ENCODE measurements at regions not wholly inside any gene's neighbourhood (a gene's known extent, or its start where the extent isn't known, plus 50 kb on each side); places are given as distances from the start of the nearest gene placed in this dataset.
A peak's percentile ranks its signal among the peaks of the same experiment; 100 is the strongest.

DNA sequence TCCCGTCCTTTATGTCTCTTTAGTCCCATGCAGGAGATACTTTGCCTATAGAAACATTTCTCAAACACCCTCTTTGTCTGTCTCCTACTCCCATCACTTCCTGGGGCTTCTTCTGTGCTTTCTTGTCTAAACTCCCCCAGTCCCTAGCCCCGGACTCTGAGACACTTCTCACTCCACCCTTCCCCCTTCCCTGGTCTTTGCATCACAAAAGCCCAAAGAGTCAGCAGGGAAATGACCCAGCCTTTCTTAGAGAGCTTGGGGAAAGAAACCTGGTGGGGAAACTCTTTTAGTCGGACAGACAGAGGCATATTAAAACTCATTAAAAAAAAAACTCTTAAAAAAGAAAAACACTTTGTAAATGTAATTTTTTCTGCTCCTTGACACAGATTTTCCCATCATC is 211.2 kb downstream of the TJP1 start:
- no peak for DNase-seq

DNA sequence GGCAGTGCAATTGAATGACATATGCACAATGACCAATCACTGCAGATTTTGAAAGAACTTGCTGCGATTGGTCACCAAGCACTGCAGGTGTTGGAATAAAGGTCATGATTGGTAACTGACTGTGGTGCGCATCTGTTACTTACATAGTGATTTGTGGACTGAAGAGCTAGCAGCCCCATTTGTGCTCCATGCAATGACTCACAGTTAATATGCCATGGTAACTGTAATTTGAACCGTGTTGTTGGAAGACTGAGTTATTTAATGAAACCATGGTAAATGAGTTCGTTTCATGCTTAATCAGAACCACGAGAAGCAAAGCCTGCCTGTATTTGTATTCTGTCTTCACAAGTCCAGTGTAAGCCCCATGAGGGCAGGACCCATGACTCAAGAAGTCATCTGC is 220.5 kb downstream of the TJP1 start:
- no peak for DNase-seq

DNA sequence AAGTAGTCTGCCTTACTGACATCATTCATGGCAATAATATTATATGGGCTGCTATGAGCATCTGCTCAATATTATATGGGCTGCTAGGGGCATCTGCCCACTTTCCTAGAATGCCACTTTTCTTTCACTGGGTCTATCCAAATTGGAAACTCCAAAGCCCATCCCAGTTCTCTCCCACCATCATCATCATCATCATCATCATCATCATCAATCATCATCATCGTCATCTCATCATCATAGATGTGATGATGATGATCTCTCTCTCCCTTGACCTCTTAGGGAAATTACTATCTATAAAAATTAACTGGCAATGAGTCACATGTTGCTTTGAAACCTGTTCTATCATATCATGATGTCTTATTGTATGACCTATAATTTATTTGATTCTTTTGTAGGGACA is 222.0 kb downstream of the TJP1 start:
- no peak for DNase-seq

DNA sequence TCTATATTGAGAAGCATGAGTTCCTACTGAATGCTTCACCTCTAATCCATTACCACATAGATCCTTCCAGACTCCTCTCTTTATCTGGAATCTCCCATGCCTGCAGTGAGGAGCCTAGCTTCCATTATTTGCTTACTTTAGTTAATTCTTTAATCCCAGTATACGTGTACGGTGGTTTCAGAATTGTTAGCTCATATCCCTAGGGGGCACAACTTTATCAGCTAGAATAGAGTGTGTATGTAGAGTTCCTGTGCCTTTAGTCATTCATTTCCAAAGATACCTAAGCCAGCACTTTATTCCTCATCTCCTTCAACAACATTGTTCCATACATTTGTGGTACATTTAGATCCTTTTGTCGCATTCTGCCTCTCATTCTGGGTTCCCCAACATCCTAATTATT is 226.0 kb downstream of the TJP1 start:
- no peak for DNase-seq

DNA sequence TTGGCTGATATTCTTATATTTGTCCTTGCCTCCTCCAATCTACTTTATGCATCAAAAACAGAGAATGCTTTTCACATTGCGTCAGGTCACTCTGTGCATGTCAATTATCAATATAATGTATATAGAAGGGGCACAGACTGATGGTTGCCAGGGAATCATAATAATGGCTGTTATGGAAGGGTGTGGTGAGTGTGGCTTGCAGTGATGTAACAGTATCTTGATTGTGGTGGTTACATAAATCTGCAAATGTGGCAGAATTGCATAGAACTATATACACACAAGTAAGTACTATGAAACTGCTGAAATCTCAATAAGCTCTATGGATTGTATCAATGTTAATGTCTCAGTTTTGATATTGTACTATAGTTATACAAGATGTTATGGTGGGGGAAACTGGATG is 228.6 kb downstream of the TJP1 start:
- DNase-seq: no peak

DNA sequence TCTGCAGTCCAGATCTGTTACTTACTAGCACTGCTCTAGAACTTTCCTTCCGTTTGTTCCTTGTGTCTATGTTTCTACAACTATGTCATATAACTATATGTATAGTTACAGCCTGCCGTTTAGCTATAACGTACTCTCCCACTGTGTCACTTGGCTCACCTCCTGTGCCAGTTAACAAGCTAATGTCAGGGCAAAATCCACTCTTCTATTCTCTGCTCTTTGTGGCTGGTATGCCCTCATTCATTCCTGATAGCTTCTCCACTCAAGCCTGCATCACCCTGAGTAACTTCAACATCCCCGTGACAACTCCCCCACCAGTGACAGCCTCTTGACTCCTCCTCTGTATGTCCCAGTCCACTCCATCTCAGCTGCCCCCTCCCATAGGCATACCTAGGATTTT is 229.2 kb downstream of the TJP1 start:
- DNase-seq: no peak

DNA sequence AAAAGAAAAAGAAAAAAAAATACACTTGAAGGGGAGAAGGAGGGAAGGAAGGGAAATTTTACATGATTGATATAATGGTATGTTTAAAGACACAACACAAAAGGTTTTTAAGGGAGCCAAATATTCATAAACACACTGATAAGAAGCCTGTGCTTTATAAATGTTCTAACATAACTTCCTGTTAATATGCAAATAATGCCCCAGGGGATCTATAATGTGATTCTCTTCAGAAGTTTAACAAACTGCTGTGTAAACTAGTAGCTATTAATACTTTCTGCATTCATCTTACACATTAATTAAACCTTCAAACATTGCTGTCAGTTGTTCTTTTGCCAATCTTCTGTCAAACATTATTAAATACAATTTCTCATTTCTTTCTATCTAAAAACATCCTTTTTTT is 231.6 kb downstream of the TJP1 start:
- no peak for DNase-seq

DNA sequence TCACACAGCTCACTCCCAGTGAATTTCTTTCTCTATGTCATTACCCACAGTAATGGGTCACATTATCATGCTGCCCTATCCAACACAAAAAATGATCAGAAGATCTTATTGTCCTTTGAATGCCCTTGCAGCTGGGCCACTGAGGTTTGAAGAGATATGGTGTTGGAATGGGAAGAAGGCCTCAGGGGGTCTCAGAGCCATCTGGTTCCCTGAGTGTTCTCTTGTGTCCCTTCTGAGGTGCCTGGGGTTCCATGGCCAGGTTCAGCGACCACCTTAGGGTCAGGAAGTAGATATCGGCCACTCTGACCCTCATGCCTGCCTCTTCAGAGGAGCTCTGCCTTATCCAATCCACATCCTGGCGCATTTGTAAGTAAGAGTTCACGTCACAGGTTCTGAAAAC is 232.3 kb downstream of the TJP1 start:
- no peak for DNase-seq

DNA sequence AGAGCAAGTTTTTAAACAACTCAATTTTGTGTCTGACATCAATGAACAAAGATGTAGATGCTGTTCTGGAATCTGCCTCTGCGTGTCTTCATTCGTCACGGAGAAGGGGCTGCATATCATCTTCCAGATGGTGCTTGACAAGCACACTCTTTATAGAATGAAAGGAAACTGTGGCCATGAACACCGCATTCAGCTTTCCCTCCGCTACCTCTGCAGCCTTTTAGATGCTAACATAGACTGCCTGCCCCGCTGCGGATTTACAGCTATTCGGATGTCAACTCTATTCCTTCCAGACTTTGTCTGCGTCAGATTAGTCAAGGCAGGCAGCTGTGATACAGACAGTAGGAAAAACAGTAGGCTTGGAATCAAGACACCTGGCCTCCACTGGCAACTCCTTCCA is 232.9 kb downstream of the TJP1 start:
- no peak for DNase-seq

DNA sequence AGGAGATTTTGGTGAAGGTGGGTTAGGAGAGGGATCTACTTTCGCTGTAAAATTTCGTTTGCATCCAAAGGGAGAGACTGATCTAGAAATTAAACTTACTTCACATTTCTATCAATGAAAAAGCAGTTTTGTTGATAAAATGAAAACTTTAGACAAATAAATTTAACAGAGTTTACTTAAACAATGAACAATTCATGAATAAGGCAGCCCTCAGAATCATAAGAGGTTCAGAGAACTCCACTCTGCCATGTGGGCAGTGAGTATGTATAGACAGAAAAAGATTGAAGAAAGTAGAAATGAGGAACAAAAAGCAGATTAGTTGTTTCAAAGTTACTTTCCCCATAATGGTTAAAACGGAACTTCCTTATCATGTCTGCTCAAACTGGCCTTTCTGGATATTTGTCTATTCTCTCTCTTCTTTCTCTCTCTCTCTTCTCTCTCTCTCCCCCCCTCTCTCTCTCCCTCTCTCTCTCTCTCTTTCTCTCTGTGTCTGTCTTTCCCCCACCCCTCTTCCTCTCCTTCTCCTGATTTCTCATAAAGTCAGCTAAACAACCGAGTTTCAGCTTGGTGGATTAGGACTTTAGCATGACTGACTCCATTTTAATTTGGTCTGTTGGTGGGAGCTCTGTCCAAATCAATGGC is 248.9 kb downstream of the TJP1 start:
- DNase-seq: no peak

DNA sequence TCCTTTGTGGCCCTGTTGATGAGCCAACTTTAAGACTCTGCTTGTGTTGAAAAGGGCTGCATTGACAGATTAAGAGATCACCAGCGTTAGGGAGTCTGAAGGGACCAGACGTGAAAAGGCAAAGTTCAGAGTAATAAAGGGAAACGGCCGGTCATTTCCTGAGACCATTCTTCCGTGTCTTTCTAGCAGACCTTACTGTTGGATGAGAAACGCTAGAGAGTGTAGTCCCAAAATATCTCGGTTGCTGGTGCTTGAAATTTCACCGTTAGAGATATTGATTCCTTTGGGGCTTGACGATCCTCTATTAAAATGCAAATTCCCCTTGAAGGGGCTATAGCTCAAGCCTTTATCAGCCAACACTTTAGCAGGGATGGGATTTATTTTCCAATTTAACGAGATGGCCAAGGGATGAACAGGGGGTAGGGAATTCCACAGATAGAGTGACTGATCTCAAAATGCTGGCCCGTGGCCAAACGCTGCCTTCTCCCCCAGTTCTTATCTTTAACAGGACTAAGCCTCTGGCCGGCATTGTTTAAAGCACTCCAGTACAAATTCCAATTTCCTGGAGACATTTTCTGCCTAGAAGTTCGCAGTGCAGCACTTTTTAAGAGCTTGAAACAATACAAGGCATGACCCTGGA is 250.4 kb downstream of the TJP1 start:
- DNase-seq: no peak

DNA sequence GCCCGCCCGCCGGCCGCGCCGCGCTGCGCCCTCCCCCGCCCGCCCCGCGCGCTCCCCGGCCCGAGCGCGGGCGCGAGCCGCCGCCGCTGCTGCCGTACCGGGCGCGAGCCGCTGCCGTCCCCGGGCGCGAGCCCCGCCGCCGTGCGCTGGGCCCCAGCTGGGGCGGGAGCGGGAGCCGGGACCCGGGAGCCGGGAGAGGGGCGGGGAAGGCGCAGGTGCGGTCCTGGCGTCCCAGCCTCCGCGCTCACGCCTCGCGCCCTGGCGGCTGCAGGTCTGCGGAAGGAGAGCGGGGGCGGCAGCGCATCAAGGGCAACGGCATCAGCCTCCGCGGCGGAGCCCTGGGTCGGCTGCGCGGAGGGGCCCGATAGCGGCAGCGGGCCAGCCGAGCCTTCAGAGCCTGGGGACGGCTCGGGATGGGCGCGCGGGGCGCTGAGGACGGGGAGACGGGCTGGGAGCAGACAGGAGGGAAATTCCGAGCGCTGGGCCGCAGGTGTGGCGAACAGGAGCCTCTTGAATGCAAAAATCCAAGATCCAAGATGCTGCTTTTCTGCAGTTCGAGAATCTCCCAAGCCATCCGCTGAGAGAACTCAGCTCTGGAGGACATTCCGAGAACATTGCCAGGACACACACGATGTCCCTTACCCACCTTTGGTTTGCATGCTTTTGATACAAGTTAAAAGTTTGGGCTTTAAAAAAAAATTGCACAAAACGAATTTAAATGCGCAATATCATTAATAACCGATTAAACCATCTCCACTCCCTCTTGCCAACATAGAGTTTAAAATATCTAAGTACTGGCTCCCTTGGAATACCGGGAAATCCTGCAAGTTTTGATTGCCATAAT is 251.1 kb downstream of the TJP1 start:
- DNase-seq: peak in 19 of 51 donors; percentile 3 to 61 (median 22)

DNA sequence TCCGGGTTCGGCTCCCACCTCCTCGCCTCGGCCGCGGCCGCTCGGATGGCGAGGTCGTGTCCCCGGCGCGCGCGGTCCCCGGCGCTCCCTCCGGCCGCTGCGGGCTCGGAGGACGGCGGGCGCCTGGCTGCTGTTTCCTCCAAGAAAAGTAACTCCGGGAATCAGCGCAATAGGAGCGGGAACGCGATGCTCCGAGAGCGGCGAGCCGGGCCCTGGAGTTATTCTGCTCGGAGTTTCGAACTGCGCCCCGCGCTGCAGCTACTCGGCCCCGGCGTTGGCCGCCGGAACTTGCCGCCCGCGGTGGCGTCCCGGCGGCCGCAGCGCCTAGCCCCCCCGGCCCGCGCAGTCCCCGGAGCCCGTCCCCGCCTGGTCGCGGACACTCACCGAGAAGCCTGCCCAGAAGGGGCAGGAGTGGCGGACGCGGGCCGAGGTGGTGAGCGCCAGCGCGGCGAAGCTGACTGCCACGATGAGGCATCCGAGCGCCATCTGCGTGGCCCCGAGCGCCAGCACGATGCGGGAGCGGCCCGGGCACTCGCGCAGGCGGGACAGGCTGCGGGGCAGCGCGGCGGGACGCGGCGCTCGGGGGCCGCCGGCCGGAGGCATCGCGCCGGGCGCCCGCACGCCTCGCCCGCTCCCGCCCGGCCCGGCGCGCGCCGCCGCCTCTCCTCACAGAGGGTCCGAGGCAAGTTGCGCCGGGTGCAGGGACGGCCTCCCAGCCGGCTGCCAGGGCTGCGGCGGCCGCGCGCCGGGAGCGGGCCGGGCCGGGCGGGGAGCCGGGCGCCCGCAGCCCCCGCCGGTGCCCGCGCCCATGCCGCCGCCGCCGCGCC is 251.9 kb downstream of the TJP1 start:
- peak in 9 of 51 donors; percentile 3 to 43 (median 17) for DNase-seq

DNA sequence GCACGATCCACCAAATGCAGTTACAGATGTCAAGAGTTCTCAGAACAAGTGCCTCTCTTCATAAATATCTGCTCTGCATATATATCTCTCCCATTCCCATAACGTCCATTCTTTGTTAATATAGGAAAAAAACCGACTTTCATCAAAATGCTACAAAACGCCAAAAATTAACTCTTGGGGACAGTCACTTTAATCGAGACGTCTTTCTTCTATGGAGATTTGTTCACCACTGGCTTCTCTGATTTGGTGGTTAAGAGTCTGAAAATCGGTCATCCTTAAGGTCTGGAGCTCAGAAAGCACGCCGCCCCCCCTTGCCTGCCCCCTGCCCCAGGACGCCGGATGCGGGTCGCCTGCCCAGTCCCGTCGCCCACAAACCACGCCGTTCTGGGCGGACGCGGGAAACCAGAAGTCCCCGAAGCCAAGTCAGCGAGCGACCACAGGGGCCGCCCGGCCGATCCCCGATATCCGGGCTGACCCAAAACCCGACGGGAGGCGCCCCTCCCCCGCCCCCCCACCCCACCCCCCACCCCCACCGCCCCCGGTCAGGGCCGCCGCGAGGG is 252.7 kb downstream of the TJP1 start:
- DNase-seq: no peak

DNA sequence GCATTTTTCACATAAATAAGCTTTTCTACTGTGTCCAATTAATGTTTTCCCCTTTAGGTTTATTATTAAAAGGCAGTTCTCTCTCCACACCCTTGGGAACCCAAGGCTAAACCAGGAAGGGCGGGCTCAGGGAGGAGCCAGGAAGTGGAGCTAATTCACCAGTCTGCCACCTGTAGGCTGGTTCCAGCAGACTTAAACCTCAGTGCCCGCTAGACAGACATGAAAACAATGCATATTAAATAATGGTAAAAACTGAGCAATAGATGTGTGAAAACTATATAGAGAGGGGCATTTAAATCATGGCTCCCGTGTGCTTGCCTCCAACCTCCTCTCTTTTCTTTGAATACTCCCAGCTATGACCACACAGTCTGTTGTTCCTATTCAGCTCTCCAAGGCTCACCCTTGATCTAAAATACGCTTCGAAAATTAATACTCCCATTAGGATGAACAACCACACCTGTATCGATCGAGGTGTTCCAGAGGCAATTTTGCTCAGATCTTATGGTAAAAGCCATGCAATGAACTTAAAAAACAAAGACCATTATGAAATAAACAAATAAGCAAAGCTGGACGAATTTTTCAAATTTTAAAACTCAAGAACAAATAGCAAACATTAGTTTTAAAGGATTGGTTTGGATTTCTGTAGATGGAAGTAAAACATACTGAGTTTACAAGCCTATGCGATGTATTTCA is 253.3 kb downstream of the TJP1 start:
- DNase-seq: peak in 2 of 51 donors; percentile 6 to 8

DNA sequence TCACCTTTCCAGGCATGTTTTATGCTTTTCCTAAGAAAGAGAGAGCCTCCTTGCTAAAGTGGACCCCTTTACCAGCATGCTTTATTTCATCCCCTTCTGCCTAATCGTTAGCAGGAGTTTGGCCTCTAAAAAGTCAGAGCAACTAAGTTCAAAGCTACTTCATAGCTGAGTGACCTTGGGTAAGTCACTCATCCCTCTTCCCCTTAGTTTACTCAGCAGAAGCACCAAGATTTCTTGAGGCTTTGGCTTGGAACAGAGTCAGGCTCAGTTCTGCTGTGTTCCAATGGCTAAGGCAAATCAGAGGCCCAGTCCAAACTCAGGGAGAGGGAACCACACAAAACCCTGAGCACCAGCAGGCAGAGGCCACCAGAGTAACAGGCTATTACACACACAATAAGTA is 254.9 kb downstream of the TJP1 start:
- no peak for DNase-seq

DNA sequence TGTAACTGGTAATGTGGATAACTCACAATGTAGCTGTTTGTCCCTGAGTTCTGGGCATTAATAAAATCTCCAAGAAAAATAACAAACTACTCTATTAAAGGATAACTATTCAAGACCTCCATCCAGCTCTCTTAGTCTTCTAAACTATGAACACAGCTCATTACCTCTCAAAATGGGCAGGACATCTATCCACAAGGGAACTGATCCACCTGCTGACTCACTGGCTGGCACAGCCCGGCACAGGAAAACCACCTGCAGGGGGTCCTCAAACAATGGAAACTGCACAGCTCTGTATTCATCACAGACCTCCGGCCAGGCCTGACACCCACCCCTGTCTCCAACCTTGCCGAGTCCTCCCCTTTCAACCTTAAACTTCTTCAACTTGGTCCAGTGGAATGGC is 255.4 kb downstream of the TJP1 start:
- no peak for DNase-seq

DNA sequence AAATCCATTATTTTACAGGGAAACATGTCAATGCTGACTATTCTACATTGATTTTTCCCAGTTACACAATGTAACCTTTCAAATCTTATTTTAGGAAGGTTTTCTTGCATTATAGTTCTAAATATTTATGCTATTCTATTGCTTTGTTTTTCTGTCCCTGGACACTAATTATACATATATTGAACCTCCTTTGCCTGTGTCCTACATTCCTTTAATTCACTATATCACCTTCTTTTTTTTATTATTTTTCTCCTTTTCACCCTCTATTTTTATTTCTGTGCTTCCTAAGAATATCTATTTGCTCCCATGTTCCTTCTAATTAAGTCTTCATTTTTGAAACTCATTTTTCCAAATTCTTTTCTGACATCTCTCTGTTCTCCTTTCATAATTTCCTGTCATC is 259.2 kb downstream of the TJP1 start:
- no peak for DNase-seq

DNA sequence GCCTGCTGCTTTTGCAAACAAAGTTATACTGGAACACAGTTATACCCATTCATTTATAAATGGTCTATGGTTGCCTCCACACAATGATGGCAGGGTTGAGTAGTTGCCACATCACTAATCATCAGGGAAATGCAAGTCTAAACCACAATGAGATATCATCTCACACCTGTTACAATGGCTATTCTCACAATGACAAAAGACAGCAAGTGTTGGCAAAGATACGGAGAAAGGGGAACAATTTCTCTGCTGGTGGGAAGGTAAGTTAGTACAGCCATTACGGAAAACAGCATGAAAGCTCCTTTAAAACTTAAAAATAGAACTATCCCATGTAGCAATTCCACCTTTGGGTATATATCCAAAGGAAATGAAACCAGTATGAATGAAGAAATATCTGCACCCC is 261.4 kb downstream of the TJP1 start:
- no peak for DNase-seq

DNA sequence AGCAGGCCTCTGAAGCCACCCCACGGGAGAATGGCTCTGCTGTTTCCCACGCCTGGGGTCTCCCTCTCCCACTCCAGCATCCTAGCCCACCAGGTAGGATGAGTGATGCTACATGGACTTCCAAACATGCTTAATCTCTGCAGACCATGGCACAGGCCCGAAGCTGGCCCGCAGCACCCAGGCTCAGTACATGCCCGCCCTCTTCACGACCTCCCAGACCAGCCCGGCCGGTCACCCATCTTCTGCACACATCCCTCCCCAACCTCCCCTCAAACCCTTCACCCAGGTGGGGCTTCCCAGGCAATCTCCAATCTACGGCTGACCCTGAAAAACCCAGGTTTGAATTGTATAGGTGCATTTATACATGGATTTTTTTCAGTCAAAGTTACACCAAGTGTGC is 264.0 kb downstream of the TJP1 start:
- DNase-seq: no peak

DNA sequence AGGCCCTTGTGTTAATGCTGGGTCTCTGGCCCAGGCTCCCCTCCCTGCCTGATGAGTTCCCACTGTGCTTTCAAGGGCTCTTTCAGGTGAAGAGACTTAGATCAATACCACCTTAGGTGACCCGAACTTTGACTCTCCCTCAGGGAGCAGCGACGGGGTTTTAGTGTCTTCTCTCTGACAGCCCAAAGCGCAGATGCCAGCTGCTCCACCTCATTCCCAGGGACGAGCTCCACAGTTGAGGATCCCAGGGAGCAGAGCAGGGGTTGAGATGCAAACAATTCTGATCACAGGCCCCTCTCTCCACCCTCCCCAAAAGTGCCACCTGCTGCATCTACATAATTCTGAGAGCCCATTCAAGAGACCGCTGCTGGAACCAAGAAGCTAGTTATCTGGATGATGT is 265.1 kb downstream of the TJP1 start:
- DNase-seq: no peak

All from hypothalamus (tissue), 51 donors.